HG03025 (cell line): ENCODE measurements at regions not wholly inside any gene's neighbourhood (a gene's known extent, or its start where the extent isn't known, plus 50 kb on each side); places are given as distances from the start of the nearest gene placed in this dataset.

Experiments
- ATAC-seq: cut with Tn5 transposase; IDR thresholded peaks from one replicate; pipeline ENCODE4 v1.9.1; 2021; ENCODE audit warnings: mild to moderate bottlenecking, moderate library complexity; ENCODE audit not compliant: unreplicated experiment, low FRiP score

DNA sequence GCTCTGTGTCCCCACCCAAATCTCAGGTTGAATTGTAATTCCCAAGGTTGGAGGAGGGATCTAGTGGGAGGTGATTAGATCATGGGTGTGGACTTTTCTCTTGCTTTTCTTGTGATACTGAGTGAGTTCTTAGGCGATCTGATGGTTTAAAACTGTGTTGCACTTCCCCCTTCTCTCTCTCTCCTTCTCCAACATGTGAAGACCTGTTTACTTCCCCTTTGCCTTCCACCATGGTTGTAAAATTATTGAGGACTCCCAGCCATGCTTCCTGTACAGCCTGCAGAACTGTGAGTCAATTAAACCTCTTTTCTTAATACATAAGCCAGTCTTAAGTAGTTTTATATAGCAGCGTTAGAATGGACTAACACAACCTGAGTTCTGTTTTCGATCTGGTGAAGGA lies 738.2 kb downstream of the ARAP2 start:
- no peak for ATAC-seq

DNA sequence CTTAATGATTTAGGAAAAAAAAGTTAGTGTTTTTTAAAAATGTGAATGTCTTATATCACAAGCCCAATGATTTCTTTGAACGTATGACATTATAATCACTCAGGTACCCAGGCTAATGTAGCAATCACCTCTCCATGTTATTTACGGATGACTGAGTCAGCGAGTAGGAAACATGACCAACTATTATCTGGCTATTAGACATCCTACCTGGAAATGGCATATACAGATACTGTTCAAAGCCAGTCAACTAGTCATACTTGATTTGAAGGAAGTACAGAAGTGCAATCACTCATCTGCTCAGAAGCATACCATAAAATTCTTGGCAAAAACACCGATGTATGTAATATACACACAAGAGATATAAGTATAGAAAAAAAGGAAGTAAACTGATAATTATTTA lies 732.5 kb downstream of the ARAP2 start:
- ATAC-seq = no peak

DNA sequence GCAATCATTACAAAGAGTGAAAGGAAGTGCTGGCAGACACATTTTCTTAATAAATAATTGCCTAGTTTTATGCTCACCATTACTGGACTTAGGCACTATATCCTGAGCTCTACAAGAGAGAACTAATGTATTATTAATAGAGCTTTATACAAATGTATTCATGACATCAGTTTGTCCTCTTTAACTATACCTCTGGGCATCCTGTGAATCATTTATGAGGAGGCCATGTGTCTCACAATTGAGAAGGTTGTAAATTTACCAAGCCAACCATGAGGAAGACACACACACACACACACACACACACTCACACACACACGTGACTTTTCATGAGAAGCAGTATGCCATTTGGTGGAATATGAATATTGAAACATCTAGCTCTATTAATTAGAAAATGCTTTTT lies 728.2 kb downstream of the ARAP2 start:
- no peak for ATAC-seq

DNA sequence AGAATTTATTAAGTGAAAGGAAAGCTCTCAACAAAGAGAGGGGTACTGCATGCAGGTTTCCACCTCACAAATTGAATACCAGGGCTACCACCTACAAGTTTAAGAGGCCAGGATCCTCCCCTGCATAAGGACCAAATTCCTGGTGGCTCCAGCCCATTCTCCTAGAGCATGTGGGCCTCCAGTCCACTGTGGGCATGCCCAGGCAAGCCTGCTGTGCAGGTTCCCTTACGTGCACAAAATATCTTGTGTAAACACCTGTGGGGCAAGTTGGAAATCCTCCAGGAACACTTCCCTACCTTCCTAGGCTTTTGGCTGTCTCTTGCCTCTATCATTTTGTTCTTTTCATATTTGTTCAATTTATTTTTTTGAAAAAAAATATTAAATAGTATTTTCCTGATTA lies 724.3 kb downstream of the ARAP2 start:
- ATAC-seq = no peak

DNA sequence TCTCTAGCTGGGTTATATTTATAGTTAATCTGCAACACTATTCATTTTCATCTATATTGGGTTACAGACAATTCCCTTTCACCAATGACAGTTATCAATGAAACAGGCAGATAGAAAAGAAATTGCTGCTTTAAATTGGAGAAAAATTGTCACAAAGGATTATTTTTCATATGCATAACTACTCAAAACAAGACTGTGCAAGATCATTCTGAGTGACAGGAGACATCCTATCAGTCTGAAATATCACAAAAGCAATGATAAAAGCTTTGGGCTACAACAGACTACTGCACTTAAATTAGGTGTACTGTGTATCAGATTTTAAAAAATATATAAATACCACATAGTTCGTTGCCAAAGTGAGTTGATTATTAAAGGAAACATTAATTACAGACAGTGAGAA lies 722.6 kb downstream of the ARAP2 start:
- ATAC-seq = no peak

DNA sequence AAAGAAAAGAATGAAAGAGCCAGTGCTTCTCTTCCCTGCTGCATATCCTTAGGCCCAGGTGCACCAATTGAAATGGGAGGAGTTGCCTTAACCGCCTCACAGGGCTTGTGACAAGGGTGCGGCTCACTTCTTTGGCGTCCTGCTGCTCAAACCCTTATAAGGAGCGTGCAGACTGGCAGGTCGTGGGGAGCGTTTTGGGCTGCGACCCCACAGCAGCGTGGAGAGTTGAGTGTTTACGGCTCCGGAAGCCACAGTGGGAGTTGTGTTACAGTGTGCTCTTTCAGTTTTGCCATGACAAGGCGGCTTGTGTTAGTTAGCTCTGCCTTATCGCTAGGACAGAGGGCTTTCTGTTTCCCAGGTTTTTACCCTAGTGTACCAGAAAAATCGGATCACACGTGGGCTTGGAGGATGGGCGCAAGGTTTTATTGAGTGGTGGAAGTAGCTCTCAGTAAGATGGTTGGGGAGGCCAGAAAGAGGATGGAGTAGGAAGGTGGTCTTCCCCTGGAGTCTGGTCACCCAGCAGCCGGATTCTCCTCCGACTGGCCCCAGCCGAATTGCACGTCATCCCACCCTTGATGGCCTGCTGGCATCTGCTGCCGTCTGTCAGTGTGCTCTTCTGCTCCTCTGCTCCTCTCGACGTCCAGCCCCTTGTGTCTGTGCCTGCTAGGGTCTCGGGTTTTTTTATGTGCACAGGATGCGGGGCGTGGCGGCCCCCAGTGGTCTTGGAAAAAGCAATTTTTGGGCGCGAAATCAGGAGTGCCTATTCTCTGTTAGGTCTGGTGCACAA lies 718.9 kb downstream of the ARAP2 start:
- ATAC-seq = no peak

DNA sequence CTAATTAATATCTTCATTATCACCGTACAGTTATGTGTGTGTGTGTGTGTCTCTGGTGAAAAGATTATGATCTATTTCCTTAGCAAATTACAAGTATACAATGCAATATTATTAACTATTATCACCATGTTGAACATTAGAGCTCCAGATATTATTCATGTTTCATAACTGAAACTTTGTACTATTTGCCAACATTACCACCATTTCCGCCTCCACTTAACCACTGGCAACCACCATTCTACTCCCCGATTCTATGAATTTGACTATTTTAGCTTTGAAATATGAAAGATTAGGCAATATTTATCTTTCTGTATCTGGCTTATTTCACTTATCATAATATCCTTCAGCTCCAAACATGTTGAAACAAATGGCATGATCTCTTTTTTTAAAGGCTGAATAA lies 717.9 kb downstream of the ARAP2 start:
- no peak for ATAC-seq

DNA sequence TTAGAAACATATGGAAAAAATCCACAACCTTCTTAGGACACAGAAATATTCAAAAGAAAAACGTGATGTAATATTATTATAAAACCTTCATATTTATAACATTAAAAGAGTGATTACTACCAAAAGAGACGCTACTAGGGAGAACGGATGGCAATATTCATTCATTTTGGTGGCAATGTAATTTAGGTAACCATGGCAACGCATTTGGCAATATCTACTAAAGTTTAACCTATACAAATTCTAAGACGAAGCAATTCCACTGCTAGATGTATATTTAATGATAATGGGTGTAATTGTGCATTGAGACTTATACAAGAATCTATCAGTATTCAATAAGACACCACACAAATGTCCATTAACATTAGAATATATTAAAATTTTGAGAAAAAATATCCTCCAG lies 709.4 kb downstream of the ARAP2 start:
- no peak for ATAC-seq

DNA sequence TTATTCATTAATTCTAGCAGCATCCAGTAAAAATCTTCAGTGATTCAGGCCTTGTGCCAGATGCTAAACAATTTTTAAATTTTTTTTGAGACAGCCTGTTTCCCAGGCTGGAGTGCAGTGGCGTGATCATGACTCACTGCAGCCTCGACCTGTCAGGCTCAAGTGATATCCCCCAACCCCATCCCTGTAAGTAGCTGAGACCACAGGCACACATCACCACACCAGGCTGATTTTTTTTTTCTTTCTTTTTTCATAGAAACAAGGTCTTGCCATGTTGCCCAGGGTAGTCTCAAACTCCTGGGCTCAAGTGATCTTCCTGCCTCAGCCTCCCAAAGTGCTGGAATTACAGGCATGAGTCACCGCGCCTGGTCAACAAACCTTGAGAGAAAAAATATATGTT lies 705.5 kb downstream of the ARAP2 start:
- ATAC-seq = no peak

DNA sequence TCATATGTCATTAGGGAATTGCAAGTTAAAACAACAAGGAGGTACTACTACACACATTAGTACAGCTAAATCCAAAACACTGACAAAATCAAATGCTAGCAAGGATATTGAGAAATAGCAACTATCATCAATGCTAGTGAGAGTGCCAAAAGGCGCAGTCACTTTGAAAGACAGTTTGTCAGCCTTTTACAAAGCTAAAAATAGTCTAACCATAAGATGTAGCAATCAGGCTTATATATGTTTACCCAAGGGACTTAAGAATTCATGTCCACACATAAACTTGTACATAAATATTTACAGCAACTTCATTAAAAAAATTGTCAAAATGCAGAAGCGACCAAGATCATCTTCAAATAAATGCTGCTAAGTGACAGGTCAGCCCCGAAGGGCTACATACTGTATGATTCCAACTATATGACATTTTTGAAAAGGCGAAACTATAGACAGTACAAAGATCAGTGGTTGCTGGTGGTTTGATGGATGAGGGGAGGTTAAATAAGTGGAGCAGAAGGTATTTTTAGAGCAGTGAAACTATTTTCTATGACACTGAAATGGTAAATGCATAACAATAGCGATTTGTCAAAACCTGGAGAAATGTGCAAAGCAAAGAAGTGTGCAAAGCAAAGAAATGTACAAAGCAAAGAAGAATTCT lies 704.8 kb downstream of the ARAP2 start:
- no peak for ATAC-seq

DNA sequence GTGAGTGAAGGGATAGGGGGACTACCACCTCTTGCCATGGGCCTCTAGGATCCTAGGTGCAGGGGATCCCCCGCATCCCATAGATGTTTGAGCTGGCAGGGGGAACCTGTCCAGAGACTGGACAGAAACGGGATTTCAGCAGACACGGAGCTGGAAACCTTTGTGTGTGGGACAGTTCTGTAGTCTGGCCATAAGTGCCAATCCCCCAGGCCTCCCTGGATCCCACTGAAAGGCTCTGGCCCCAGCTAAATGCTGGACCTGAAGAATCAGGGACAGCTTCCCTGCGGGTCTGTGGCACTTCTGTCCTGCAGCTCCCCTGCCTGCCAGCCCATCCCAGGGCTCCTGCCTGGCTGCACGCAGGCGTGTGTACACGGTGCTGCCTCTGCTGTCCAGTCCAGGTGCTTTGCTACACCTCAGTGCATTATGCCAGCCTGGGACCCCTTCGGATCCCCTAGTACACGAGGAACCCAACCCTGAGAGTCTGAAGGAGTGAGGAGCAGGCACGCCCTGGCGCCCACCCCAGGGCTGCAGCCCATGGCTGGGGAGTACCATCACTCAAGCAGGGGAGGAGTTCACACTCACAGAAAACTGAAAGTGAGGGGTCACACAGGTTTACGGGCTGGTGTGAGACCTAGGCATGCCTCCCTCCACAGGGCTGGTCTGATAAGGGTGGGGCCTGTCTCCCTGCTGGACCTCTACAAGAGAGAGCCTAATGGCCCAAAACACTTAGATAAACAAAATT lies 703.0 kb downstream of the ARAP2 start:
- no peak for ATAC-seq

DNA sequence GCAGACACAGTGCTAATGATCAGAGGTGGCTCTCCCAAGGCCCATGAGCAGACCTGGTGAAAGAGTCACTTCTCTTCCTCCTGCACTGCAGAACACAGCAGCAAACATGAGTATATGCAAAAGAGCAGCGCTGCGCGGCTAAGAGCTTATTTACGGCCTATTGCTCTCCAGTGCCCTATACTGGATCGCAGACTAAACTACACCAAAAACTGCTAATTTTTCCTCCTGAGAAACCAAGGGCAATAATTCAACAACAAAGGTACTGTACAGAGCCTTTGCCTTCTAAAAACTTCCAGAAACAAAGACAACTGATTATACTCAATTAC lies 702.5 kb downstream of the ARAP2 start:
- ATAC-seq = no peak

DNA sequence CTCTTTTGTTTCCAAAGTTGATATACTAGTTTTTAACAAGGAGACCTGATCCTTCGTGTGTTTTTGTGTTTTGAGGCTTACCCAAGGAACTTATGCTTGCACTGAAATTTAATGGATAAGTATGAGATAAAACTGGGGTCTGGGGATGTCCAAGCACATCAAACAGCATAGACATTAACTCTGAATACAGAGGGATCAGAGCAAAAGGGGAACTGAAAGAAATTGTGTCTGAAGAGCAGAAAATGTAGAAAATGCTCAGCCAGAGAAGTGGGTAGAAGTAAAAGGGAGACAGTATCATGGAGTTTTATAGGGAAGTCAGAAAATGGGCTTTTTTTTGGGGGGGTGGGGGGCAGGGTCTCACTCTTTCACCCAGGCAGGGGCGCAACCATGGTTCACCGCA lies 695.4 kb downstream of the ARAP2 start:
- no peak for ATAC-seq

DNA sequence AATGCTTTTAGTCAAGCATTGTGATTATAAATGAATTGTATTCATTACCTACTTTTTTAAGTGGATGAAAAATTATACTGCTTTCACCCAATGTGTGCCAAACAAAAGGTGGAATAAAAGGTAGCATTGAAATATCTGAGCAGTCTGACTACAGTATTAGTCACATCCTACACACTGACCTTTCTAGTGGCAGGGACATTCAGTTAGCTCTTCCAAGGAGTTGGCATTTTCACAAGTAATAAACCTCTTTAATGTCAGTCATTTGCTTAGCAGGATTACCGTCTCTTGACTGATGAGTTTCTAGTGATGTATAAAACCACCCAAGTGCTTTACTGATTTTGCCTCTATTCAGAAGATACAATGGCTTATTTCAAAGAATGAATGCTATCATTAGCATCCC lies 687.9 kb downstream of the ARAP2 start:
- no peak for ATAC-seq

DNA sequence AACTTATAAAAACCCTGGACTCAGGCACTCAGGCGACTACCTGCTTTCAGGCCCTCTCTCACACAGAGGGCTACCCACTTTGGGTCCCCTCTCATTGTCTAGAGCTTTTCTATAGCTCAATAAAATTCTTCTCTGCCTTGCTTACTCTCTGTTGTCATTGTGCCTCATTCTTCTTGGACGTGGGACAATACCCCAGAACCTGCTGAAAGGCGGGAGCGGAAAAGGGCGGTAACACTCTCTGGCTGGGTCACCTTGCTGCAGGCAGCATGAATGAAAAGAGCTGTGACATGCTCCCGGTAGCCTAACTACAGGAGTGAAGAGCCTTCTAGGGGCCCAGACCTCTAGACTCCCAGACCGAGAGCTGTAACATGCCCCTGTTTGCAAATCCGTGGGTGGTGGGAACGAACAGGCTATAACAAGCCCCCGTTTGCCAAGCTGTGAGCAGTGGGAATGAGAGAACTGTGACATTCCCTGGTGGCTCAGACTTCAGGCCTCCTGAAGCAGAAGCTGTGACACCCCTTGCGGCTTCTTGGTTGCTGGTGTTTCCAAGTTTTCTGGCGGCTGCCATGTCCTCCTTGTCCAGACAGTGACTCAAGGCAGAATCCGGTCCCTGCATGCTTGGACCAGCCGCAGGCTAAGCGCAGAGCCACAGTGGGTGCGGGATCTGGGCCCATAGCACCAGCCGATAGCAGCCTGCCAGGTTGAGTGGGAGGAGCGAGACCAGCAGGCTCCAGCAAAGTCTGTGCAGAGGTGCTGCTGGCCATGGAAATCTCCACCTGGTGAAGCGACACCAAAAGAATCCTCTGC lies 684.6 kb downstream of the ARAP2 start:
- no peak for ATAC-seq

DNA sequence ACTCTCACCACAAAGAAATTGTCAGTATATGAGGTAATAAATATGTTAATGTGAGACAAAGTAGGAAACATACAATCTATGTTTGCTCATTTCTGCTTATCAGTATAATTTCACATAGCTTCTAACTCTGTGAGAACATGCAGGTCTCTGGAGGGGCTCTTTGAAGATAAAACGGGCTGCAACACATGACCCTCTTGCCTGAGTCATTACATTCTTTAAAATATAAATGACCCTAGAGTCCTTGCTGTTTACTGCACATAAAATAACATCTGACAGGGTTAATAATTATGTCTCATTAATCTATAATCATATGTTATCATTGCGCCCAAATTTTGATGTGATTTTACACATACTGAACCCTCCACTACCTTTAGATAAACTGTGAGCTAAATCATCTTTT lies 681.5 kb downstream of the ARAP2 start:
- no peak for ATAC-seq

DNA sequence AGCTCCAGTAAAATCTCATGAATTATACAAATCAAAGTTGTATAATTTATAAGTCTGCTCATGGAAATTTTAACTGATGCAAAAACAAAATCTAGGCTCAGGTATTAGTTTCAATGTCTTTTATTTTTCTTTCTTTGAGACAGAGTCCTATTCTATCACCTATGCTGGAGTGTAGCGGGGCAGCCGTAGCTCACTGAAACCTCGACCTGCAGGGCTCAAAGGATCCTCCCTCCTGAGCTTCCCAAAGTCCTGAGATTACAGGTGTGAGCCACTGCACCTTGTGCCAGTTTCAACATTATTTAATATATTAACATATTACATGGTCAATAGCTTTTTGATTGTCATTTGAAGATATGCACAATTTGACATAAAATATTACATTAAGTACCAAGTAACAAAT lies 678.7 kb downstream of the ARAP2 start:
- no peak for ATAC-seq

DNA sequence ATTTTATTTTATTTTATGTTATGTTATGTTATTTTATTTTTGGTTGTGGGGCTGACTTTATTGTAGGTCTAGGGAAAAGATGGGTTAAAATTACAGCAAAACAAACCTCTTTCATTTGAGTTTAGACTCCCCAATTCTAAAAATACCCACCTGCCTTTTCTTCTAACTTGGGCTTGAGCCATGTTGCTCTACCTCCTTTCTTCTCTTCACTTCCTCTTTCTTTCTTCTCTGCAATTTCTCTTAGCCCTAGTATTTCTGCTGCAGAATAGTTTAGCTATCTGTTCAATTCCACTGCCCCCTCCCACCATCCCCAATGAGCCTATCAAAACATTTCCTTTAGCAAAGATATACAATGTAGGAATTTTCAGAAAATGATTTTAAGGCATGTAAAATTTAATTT lies 653.3 kb downstream of the ARAP2 start:
- no peak for ATAC-seq

DNA sequence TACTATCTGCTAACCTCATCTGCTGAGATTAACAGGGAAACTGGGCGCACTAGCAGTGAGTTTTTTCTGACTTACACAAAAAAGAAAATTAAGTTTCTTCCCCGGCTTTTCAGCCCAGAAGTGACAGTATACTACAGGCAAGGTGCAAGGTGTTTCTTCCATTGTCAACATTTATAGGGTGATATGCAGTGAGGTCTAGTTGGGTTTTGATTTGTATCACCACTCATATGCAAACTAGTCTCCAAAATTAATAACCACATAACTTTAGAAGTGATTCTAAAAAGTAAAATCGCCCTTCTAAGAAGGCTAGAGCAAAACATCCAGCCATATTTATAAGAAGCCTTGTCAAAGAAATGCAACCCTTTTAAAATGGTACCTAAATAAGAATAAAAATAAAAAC lies 640.1 kb downstream of the ARAP2 start:
- ATAC-seq = no peak

DNA sequence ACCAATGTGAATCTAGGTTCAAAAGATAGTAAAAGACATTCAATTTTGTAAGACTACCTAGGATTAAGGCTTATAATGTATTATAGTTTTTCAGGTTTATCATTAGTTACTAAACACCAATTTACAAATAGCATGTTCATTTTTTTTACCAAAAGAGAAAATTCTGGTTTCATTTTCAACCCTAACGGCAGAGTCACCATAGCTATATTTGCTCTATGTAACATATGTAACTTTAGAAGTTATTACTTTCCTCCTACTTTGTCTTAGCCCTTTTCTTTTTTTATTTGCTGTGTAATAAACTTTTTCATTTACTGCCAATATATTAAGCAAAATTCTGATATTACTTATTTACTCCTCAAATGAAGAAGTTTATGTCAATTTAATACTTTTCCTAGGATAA lies 639.6 kb downstream of the ARAP2 start:
- ATAC-seq = no peak

DNA sequence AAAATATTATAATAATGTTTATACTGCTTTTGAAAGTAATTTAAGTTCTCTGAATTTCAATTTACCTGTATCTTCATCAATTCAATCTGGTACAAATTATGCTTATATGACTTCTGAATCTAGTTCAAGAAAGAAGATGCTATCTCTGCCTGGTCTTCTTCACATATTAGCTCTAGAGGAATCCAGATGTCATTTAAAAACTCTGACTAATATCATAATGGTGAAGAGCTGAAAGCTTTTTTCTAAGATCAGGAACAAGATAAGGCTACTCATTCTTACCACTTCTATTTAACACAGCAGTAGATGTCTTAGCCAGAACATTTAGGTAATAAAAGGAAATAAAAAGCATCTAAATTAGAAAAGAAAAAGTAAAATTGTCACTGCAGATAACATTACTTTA lies 636.1 kb downstream of the ARAP2 start:
- no peak for ATAC-seq
